PC-3 (cell line): ENCODE measurements at regions not wholly inside any gene's neighbourhood (a gene's known extent, or its start where the extent isn't known, plus 50 kb on each side); places are given as distances from the start of the nearest gene placed in this dataset.

Experiments
- ATAC-seq: fragments of 200-7000 bp; cut with Tn5 transposase; 2 replicates; pipeline ENCODE4 v1.9.1; 2020; ENCODE audit warnings: mild to moderate bottlenecking, moderate library complexity
- BruUV-seq: library from RNA; stranded (reverse); fragments of 400-500 nt; replicated peaks from 2 replicates; lab custom pipeline; 2021; lab: Mats Ljungman, UMichigan
- CTCF ChIA-PET: fragments of 300-600 bp; sonication (Branson Sonifier 250); formaldehyde crosslinking; loops from one replicate; lab custom pipeline; 2022; ENCODE audit warnings: antibody characterized with exemption; lab: Charles Lee
- POLR2A ChIA-PET: fragments of 300-600 bp; sonication (Branson Sonifier 250); formaldehyde crosslinking; loops from one replicate; lab custom pipeline; 2022; ENCODE audit warnings: antibody characterized with exemption; ENCODE audit not compliant: unreplicated experiment; lab: Charles Lee
- DNase-seq: peaks from one replicate; pipeline ENCODE4 v3.0.0-alpha.2; 2015
- H2AFZ ChIP-seq: fragments of 300-600 bp; sonication (generic); 2 replicates; pipeline ENCODE4 v1.6.0; 2016; ENCODE audit warnings: antibody characterized with exemption, low read length
- H3F3A ChIP-seq: fragments of 300-600 bp; sonication (generic); one replicate; pipeline ENCODE4 v1.6.0; 2017; ENCODE audit warnings: antibody characterized with exemption, low read length, control low read depth, mild to moderate bottlenecking; ENCODE audit not compliant: unreplicated experiment
- H3K27ac ChIP-seq: fragments of 300-600 bp; sonication (generic); 2 replicates; pipeline ENCODE4 v1.5.1; 2016; ENCODE audit warnings: mild to moderate bottlenecking, low read length
- H3K27me3 ChIP-seq: fragments of 300-600 bp; sonication (generic); 2 replicates; pipeline ENCODE4 v1.6.1; 2016; ENCODE audit warnings: low read length, mixed read lengths
- H3K36me3 ChIP-seq: fragments of 300-600 bp; sonication (generic); 2 replicates; pipeline ENCODE4 v1.6.1; 2016; ENCODE audit warnings: low read depth, mixed run types, low read length, mixed read lengths
- H3K4me1 ChIP-seq: fragments of 300-600 bp; sonication (generic); 2 replicates; pipeline ENCODE4 v1.5.1; 2016; ENCODE audit warnings: low read length; ENCODE audit not compliant: insufficient read depth
- H3K4me2 ChIP-seq: fragments of 300-600 bp; sonication (generic); 2 replicates; pipeline ENCODE4 v1.6.0; 2016; ENCODE audit warnings: low read length
- H3K4me3 ChIP-seq: fragments of 300-600 bp; sonication (generic); 2 replicates; pipeline ENCODE4 v1.5.1; 2016; ENCODE audit warnings: mild to moderate bottlenecking, low read length, mixed read lengths
- H3K79me2 ChIP-seq: fragments of 300-600 bp; sonication (generic); 2 replicates; pipeline ENCODE4 v1.6.1; 2017; ENCODE audit warnings: low read length, mixed read lengths
- H3K9ac ChIP-seq: fragments of 300-600 bp; sonication (generic); 2 replicates; pipeline ENCODE4 v1.6.0; 2016; ENCODE audit warnings: mild to moderate bottlenecking, low read length
- H3K9me2 ChIP-seq: fragments of 300-600 bp; sonication (generic); replicated peaks from 2 replicates; pipeline ENCODE4 v1.6.1; 2016; ENCODE audit warnings: mixed run types, low read length, mixed read lengths
- H3K9me3 ChIP-seq: fragments of 300-600 bp; sonication (generic); 2 replicates; pipeline ENCODE4 v1.6.1; 2016; ENCODE audit warnings: low read length, mixed read lengths
- H4K20me1 ChIP-seq: fragments of 300-600 bp; sonication (generic); 2 replicates; pipeline ENCODE4 v1.6.1; 2016; ENCODE audit warnings: low read length, mixed read lengths
- CTCF ChIP-seq: fragments of 300-600 bp; sonication (generic); conservative IDR thresholded peaks from 2 replicates; pipeline ENCODE4 v1.5.1; 2017; ENCODE audit warnings: antibody characterized with exemption, low read depth, mild to moderate bottlenecking, low read length
- EZH2 ChIP-seq: fragments of 300-600 bp; sonication (generic); IDR thresholded peaks from one replicate; pipeline ENCODE4 v1.6.1; 2017; ENCODE audit warnings: antibody characterized with exemption, mild to moderate bottlenecking, low read length; ENCODE audit not compliant: unreplicated experiment
- EZH2phosphoT487 ChIP-seq: fragments of 300-600 bp; sonication (generic); IDR thresholded peaks from 2 replicates; pipeline ENCODE4 v1.6.1; 2018; ENCODE audit warnings: mild to moderate bottlenecking, antibody characterized with exemption, low read length, borderline replicate concordance
- intact Hi-C: fragments of 100-400 bp; cut with micrococcal nuclease; formaldehyde crosslinking; loops from 2 replicates; pipeline ENCODE4 v1.9.0; 2023

- ChIA-PET CTCF (no interaction called here), POLR2A (no interaction called here)
- Histone ChIP-seq H4K20me1 (no peaks in the 10 kb centered on the region), H3K9me2 (no peaks in the 10 kb centered on the region), H3K79me2 (no peaks in the 10 kb centered on the region), H3K27me3 (peaks cover 84% of the 10 kb centered on the region), H3F3A (no peaks in the 10 kb centered on the region), H3K9me3 (no peaks in the 10 kb centered on the region), H3K4me2 (no peak overlapping the region), H3K4me1 (no peaks in the 10 kb centered on the region), H3K9ac (no peak overlapping the region), H3K4me3 (no peak overlapping the region), H2AFZ (no peak overlapping the region), H3K27ac (no peak overlapping the region), H3K36me3 (no peaks in the 10 kb centered on the region)
- TF ChIP-seq EZH2phosphoT487 (no peak), EZH2 (no peak), CTCF (no peak)
- BruUV-seq: no TSS peak
- ATAC-seq (peak; percentile 49), DNase-seq (no peak)
- intact Hi-C loops: no loop called here
Observed at GRCh38 chr3:24829011-24829581, 334.4 kb upstream of the THRB start.

GRCh38 chr3:24829629-24830229 is 335.1 kb upstream of the THRB start:
- peak; percentile 46 for ATAC-seq
- H3K4me2 ChIP-seq: 0 out of 2 replicates have a peak overlapping the region, but pooled peaks have one; percentile 13
- H3K9me2 ChIP-seq: no peaks in the 10 kb centered on the region
- H3K27ac ChIP-seq: no peak overlapping the region
- peaks cover 82% of the 10 kb centered on the region for H3K27me3 ChIP-seq
- peak overlapping the region; percentile 51; the same call in 1 of the 2 replicates for H2AFZ ChIP-seq
- no peaks in the 10 kb centered on the region for H3K36me3 ChIP-seq
- no peaks in the 10 kb centered on the region for H3F3A ChIP-seq
- POLR2A ChIA-PET: no interaction called here
- no TSS peak for BruUV-seq
- TF ChIP-seq EZH2 (no peak), EZH2phosphoT487 (peak; percentile 31; the same call in 1 of the 2 replicates), CTCF (no peak)
- intact Hi-C loops: no loop called here
- no peaks in the 10 kb centered on the region for H3K4me1 ChIP-seq
- no peak overlapping the region for H3K9ac ChIP-seq
- no peak overlapping the region for H3K4me3 ChIP-seq
- no peaks in the 10 kb centered on the region for H3K9me3 ChIP-seq
- no peak for DNase-seq
- no peaks in the 10 kb centered on the region for H4K20me1 ChIP-seq
- H3K79me2 ChIP-seq: no peaks in the 10 kb centered on the region
- CTCF ChIA-PET: no interaction called here
